Esophagus muscularis mucosa (tissue), 4 donors: ENCODE measurements at regions not wholly inside any gene's neighbourhood (a gene's known extent, or its start where the extent isn't known, plus 50 kb on each side); places are given as distances from the start of the nearest gene placed in this dataset.

Source experiments
- DNase-seq: peaks from one replicate; pipeline ENCODE4 v3.0.0-alpha.2; 2017; ENCODE audit errors: extremely low spot score
- H3K27ac ChIP-seq, 4 donors: fragments of 200-600 bp; sonication (generic); replicated peaks in 1 of 4; 1 replicate in 3 of 4; 2 replicates in 1 of 4; pipeline ENCODE4 v1.5.1; 2016 to 2019; ENCODE audit warnings: mild to moderate bottlenecking in 1 of 4
- H3K27me3 ChIP-seq, 4 donors: fragments of 200-600 bp; sonication (generic); one replicate each; pipeline versions ENCODE4 v1.5.1 to v1.6.0; 2016 to 2019
- H3K36me3 ChIP-seq, 4 donors: fragments of 200-600 bp; sonication (generic); one replicate each; pipeline ENCODE4 v1.5.1; 2016 to 2019
- H3K4me1 ChIP-seq, 4 donors: fragments of 200-600 bp; sonication (generic); one replicate each; pipeline ENCODE4 v1.5.1; 2016 to 2019
- H3K4me3 ChIP-seq, 4 donors: fragments of 200-600 bp; sonication (generic); 1 replicate in 2 of 4; 2 replicates in 2 of 4; pipeline ENCODE4 v1.5.1; 2016 to 2019; ENCODE audit warnings: mild to moderate bottlenecking in 4 of 4, moderate library complexity in 1 of 4
- H3K9me3 ChIP-seq, 4 donors: fragments of 200-600 bp; sonication (generic); 1 replicate in 3 of 4; 2 replicates in 1 of 4; pipeline ENCODE4 v1.5.1; 2016 to 2019
- EP300 ChIP-seq: sonication (generic); formaldehyde crosslinking; IDR thresholded peaks from one replicate; pipeline ENCODE4 v1.6.1; 2017; ENCODE audit warnings: antibody characterized with exemption
- POLR2A ChIP-seq: fragments of 450-650 bp; IDR thresholded peaks from one replicate; pipeline ENCODE4 v1.6.1; 2017; ENCODE audit warnings: antibody characterized with exemption, moderate library complexity, mild to moderate bottlenecking, low read depth
- POLR2AphosphoS5 ChIP-seq, 2 donors: sonication (generic); formaldehyde crosslinking; IDR thresholded peaks; one replicate each; pipeline ENCODE4 v1.6.1; 2017; ENCODE audit warnings: antibody characterized with exemption in 2 of 2
- WGBS: methylation state at CpG from one replicate; pipeline ENCODE4 v1.1.5; 2018; 5-methylcytosine and 5-hydroxymethylcytosine counted together
- intact Hi-C: fragments of 100-400 bp; cut with DNase I; formaldehyde crosslinking; loops from one replicate; pipeline ENCODE4 v1.15.1; 2023
- TF ChIP-seq, protein P1 (sequence below), 3 experiments: fragments of 200-600 bp in 2 of 3; fragments of 450-650 bp in 1 of 3; sonication (generic) in 2 of 3; IDR thresholded peaks; one replicate each; pipeline ENCODE4 v1.5.1; 2017 to 2019; ENCODE audit warnings: antibody characterized with exemption in 3 of 3, mild to moderate bottlenecking in 2 of 3, moderate library complexity in 1 of 3

DNA sequence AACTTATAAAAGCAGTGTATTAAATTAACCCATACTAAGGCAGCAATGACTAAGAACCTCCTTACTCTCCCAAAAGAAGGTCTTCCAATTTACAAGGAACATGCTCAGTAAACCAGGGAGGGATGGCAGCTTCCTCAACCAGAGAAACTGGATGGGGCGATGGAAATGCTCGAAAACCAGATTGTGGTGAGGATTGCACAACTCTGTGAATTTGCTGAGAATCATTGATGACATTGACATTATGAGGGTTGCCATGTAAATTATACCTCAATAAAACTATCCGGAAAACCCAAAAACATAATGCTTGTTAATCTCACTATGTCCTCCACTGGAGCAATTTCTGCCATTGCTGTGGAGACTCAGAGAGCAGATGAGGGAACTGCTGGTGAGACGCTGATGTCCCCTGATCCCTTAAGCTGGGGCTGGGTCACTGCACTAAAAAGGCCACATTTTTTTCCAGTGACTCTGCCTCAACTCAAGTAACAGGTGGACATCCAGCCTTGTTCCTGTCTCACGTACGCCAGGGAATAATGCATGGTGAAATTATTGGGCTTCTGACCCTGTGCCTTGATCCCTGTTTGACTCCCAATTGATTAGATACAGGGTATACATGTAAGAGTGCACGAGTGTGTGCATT lies 288.3 kb downstream of the CYP26B1 start:
- Histone ChIP-seq H3K9me3 (peaks cover 0 to 9% (median 7%) of the 10 kb centered on the region in 4 donors), H3K27me3 (peaks cover 0 to 23% (median 0%) of the 10 kb centered on the region in 4 donors), H3K4me3 (no peak overlapping the region), H3K27ac (no peak overlapping the region), H3K36me3 (no peaks in the 10 kb centered on the region), H3K4me1 (no peaks in the 10 kb centered on the region)
- DNase-seq, result no peak
- intact Hi-C loops, result no loop called here
- TF ChIP-seq POLR2A (no peak), POLR2AphosphoS5 (IDR thresholded peaks at IDR 0.05) (no peak), EP300 (no peak)
- TF ChIP-seq, protein P1, sequence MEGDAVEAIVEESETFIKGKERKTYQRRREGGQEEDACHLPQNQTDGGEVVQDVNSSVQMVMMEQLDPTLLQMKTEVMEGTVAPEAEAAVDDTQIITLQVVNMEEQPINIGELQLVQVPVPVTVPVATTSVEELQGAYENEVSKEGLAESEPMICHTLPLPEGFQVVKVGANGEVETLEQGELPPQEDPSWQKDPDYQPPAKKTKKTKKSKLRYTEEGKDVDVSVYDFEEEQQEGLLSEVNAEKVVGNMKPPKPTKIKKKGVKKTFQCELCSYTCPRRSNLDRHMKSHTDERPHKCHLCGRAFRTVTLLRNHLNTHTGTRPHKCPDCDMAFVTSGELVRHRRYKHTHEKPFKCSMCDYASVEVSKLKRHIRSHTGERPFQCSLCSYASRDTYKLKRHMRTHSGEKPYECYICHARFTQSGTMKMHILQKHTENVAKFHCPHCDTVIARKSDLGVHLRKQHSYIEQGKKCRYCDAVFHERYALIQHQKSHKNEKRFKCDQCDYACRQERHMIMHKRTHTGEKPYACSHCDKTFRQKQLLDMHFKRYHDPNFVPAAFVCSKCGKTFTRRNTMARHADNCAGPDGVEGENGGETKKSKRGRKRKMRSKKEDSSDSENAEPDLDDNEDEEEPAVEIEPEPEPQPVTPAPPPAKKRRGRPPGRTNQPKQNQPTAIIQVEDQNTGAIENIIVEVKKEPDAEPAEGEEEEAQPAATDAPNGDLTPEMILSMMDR (IDR thresholded peaks at IDR 0.05), result no peak
- 97% methylated on average over 7 of the region's 7 CpGs for WGBS

DNA sequence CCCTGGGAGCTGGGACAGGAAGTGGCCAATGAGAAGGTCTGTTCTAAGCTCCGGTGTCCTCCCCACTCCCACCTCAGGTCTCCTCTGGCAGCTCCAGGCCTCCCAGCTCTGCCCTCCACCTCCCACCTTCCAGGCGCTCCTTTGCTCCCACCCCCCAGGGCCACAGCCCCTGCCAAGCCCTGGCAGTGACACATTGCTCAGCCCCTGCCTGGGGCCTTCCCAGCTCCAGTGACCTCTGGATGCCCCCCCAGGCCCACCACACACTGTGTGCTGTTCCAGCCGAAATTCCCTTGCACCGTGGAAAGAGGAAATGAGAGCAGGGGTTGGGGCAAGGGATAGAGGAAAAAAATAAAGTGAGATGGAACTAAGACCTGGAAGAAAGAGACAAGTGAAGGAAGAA lies 289.6 kb downstream of the CYP26B1 start:
- intact Hi-C loops, result no loop called here
- WGBS, result 65% methylated on average over 4 of the region's 4 CpGs
- no peak for TF ChIP-seq EP300
- TF ChIP-seq, protein P1 (IDR thresholded peaks at IDR 0.05), result no peak
- TF ChIP-seq POLR2A, result no peak
- TF ChIP-seq POLR2AphosphoS5 (IDR thresholded peaks at IDR 0.05), result no peak

DNA sequence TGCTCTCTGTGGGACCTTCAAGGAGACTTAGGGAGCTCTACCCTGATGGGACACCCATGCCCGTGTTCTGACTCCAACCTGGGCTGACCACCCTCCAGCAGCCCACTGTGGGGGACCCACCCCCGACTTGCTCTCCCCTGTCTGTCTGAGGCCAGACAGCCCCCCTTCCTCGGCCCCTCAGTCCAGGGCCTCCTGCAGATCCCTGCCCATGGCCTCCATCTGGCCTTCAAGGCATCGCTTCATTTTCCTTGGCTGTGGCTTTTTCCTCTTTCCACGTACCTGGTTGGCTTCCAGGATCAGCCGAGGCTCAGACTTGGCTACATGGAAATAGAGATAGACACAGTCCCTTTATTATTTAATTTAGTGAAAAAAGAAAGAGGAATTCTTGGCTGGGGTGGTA lies 290.0 kb downstream of the CYP26B1 start:
- H3K27me3 ChIP-seq, result peaks cover 0 to 35% (median 0%) of the 10 kb centered on the region in 4 donors
- peaks cover 0 to 9% (median 7%) of the 10 kb centered on the region in 4 donors for H3K9me3 ChIP-seq
- no peak overlapping the region for H3K27ac ChIP-seq
- no peak for DNase-seq
- no peak overlapping the region for H3K4me3 ChIP-seq
- 77% methylated on average over 6 of the region's 6 CpGs for WGBS
- H3K4me1 ChIP-seq, result peaks cover 0 to 2% (median under 1%) of the 10 kb centered on the region in 4 donors
- no peaks in the 10 kb centered on the region for H3K36me3 ChIP-seq
- TF ChIP-seq, protein P1 (IDR thresholded peaks at IDR 0.05), result no peak
- no peak for TF ChIP-seq POLR2AphosphoS5 (IDR thresholded peaks at IDR 0.05)
- intact Hi-C loops, result no loop called here

More for the DNA sequence above, 289.6 kb downstream of the CYP26B1 start:
- peaks cover 0 to 31% (median 0%) of the 10 kb centered on the region in 4 donors for H3K27me3 ChIP-seq
- H3K27ac ChIP-seq, result no peak overlapping the region
- peaks cover 0 to 9% (median 7%) of the 10 kb centered on the region in 4 donors for H3K9me3 ChIP-seq
- no peak overlapping the region for H3K4me3 ChIP-seq
- no peaks in the 10 kb centered on the region for H3K36me3 ChIP-seq
- H3K4me1 ChIP-seq, result no peaks in the 10 kb centered on the region
- DNase-seq, result no peak

DNA sequence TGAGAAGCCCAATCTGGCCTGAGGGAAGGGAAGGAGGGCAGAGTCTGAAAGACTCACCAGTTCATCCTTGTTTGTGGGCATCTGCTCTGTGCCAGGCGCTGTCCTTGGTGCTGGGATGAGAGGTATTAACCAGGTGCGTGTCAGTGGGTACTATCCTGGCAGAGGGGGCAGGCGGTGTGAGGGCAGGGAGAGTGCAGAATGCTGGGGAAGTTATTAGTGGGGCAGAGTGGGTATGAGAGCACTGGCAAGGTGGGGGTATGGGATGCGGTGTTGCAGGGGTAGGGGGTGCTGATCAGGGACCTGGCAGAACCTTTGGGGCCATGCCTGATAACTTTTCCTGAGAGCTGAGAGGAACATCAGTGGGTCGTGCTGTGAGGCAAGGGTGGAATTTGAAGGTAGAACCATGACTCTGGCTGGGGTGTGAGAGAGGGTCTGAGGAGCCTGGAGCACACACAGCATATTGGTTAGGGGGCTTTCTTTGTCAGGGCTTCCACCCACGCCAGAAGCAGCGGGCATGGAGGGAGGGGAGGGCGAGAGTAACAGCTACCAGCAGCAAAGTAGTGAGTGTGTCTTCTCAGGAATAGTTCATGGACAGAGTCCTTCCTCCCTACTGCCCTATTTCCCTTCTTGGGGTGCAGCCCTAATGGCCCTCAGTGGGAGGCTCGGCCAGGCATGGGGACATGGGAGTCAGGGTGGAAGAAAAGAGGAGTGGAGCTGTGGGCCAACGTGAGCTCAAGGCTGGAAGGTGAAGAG lies 290.7 kb downstream of the CYP26B1 start:
- TF ChIP-seq POLR2AphosphoS5 (IDR thresholded peaks at IDR 0.05) (no peak), POLR2A (no peak), EP300 (no peak)
- TF ChIP-seq, protein P1 (IDR thresholded peaks at IDR 0.05), result no peak
- H3K4me3 ChIP-seq, result no peak overlapping the region
- H3K36me3 ChIP-seq, result no peaks in the 10 kb centered on the region

More for the DNA sequence above, 290.7 kb downstream of the CYP26B1 start:
- Histone ChIP-seq H3K4me1 (peaks cover 0 to 9% (median 7%) of the 10 kb centered on the region in 4 donors), H3K27ac (no peak overlapping the region), H3K9me3 (peaks cover 0 to 9% (median 7%) of the 10 kb centered on the region in 4 donors), H3K27me3 (peaks cover 0 to 42% (median 0%) of the 10 kb centered on the region in 4 donors)
- WGBS, result 87% methylated on average over 10 of the region's 10 CpGs
- intact Hi-C loops, result no loop called here
- DNase-seq, result no peak
